HG03039 (cell line): ENCODE measurements at regions not wholly inside any gene's neighbourhood (a gene's known extent, or its start where the extent isn't known, plus 50 kb on each side); places are given as distances from the start of the nearest gene placed in this dataset.
"Not testable (repeated sequence)": the region's sequence is repeated elsewhere in the genome, so short reads cannot be mapped to it uniquely, and the experiment has no call there.

Source experiments
- ATAC-seq: cut with Tn5 transposase; IDR thresholded peaks from one replicate; pipeline ENCODE4 v1.9.1; 2021; ENCODE audit warnings: mild to moderate bottlenecking, moderate library complexity; ENCODE audit not compliant: unreplicated experiment

DNA sequence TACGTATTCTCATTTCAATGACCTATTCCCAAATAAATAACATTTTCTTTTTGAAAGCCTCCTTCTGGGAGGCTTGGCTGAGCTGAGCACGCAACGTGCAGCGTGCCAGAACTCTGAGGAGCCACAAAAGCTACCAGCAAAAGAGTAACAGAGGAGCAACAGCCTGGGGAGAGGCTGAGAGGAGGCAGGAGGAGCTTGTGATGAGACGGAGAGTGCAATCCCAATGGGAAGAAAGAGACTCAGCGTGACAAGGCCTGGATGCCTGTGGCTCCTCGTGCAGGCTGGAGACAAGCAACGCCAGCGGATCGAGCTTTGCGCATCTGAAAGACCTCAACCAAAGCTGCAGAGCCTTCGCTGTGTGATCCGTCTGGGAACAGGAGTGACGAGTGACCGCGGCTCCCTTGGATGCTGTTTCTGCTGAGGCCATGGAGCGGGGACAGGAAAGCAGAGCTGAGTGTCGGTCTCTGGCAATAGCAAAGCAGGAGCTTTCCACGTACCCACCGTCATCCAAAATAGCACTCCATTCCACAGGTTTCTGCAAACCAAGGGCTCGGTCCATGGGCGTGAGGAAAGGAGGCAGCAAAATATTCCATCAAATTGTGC, 171.7 kb upstream of the PFKP start:
- ATAC-seq, result no peak

GRCh38 chr10:2893991-2894390, 173.4 kb upstream of the PFKP start:
- ATAC-seq, result no peak

DNA sequence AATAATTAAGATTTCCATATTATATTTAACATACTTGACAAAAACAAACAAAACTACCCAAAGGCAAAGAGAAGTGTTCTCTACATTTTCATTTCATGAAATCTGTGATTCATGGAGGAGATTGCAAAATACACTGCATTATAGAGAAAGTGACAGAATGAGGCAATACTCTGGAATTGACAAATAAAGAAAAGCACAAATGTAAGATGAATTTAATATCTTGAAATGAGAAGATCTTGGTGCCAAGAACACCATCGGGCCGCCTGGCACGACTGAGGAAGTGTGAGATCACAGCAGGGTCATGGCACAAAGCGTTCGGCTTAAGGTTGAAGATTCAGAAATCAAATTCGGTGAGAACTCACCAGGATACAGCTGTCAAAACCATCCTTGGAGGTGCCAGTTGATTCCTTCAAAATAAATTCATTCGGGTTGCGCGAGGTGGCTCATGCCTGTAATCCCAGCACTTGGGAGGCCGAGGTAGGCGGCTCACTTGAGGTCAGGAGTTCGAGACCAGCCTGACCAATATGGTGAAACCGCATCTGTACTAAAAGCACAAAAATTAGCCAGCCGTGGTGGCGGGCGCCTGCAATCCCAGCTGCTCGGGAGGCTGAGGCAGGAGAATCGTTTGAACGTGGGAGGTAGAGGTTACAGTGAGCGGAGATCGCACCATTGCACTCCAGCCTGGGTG, 174.0 kb upstream of the PFKP start:
- no peak for ATAC-seq

- ATAC-seq, result no peak
Measured at GRCh38 chr10:2891770-2892124, 175.6 kb upstream of the PFKP start.

DNA sequence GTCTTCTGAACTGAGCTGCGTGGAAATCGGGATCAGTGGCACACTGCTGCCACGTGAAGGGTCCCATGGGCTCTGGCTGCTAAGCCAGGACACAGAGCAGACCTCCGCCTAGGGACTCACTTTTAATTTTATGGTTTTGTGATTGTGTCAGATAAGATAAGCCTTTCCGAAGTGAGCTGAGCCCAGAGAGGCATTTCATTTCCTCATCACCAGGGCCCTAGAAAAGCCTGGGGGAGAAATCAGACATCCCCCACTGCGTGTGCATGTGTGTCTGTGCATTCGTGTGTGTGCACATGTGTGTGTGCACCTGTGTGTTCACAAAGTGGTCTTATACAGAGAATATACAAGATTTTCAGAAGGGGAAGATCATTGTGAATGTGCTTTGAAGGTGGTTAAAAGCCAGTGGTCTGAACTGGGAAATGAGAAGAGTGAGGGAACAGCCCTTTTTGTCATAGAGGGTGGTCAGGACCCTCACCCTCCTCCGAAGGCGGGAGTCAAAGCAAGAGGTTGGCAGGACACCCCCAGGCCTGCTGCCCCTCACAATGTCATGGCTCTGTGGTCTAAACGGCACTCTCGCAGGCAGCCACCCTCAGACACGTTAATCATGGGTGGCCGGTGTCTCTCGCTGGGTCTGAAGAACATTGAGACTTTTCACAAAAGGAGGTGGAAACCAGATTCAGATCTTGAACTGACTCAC, 176.1 kb upstream of the PFKP start:
- ATAC-seq, result no peak

- ATAC-seq, result no peak
Measured at GRCh38 chr10:2890093-2890492, 177.3 kb upstream of the PFKP start.

DNA sequence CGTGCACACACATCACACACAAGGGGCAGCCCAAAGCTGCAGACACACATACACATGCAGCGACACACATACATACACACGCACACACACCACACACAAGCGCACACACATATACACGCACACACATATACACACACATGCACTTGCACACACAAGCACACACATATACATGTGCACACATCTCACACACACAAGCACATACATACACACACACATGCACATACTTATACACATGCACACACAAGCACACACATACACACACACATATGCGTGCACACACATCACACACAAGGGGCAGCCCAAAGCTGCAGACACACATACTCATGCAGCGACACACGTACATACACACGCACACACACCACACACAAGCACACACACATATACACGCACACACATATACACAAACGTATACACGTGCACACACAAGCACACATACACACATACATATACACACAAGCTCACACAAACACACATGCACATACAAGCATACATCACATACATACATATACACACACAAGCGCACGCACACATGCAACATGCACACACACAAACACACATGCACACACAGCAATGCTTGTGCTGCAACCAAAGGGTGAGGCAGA, 178.8 kb upstream of the PFKP start:
- no peak for ATAC-seq

DNA sequence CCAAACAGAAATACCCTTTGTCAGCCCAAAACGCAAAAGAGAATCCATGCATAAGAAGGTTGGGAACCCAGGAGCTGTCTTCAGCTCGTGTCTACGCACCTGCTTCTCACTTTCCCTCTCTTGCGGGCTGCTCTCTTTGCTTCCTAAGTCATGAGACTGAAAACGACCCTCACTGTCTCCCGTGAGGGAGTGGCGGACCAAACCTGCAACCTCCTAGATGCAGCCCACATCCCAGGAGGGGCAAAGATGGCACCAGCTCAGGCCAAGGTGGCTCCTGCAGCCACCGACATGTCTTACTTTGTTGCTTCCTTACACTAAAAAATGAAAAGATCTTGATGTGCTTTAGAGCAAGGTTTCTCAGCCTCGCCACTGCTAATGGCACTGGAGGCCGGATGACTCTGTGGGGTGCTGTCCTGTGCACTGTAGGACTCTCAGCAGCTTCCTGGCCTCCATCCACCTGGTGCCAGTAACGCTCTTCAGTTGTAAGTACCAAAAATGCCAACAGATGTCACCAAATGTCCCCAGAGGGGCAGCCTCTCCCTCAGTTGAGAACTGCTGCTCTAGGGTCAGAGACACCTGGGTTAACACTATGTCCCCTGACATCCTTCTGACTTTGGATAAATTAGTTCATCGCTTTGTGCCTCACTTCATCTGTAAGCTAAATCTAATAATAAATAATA, 179.8 kb upstream of the PFKP start:
- ATAC-seq, result no peak

DNA sequence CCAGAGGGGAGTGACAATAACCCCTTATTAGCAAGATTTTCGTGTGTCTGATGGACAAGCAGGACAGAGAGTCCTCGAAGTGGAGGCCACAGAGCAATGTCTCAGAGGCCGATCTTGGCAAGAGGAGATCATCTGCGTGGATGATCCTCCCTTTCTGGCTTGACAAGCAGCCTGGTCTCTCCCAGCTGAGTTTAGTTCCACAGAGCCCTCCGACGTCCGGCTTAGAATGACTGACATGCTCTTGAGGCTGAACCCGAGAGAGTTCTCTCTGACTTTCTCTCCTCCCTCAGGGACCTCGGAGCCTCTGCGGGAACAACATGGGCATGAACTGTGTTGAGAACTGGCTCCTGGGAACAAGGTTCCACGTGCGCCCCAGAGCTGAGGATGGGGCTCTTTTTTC, 180.7 kb upstream of the PFKP start:
- no peak for ATAC-seq

DNA sequence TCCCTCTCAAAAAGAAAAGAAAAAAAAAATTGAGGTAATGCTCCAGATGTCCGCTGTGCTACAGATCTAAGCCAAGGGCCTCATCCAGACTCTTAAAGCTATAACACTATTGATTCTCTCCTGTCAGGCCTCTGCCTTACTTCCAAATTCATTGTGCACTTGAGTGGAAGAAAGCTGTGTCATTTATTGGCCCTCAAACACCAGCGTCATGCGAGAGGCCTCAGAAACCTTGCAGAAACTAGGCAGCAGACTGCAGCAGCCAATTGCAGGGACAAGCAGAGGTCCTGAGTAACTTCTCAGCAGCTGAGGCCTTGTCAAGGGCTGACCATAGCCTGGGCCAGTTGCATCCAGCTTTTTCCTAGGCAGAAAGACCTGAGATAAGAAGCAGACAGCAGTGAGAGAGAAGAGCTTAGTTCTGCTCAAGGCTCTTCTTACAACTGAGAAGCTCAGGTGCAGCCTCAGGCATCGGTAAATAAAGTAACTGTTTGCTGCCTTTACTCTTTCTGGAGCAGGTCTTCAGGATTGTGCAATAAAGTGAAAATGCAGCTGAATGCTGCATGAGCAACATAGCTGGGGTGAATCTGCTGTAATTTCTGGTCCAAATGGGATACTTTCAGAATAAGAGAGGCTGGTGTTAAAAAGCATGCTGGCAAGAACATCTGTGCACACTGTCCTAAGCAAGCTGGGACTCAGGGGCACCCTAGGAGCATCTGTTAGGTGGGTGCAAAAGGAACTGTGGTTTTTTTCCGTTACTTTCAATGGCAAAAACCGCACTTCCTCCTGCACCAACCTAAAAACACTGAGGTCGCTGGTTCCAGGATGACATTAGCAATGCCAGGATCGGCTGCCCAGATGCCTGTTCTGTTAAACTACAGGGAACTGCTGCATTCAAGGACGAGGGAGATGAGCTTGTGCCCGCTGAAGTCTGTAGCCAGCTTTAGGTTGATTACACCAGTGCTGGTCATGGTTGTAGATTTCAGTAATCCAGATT, 181.8 kb upstream of the PFKP start:
- ATAC-seq, result no peak

- ATAC-seq, result not testable (repeated sequence)
Measured at GRCh38 chr10:2883983-2884540, 183.3 kb upstream of the PFKP start.

- no peak for ATAC-seq
Measured at GRCh38 chr10:2883238-2883637, 184.1 kb upstream of the PFKP start.

DNA sequence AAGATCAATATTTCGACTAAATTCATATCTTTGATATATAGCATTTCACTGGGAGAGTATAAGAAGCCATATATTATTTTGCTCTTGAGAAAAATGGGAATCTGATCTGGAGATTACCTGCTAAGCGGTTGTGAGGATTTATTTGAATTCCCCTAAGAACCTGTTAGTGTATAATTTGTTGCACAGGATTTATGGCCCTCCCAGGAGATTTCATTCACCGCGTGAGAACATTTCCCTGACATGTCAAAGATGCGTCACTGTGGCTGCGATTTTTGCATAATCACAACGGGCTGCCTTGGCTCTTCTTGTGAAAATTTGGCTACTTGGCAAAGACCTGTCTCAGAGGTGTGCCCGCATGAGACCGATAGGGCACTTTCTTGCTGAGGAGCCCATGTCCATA, 184.7 kb upstream of the PFKP start:
- ATAC-seq, result no peak

DNA sequence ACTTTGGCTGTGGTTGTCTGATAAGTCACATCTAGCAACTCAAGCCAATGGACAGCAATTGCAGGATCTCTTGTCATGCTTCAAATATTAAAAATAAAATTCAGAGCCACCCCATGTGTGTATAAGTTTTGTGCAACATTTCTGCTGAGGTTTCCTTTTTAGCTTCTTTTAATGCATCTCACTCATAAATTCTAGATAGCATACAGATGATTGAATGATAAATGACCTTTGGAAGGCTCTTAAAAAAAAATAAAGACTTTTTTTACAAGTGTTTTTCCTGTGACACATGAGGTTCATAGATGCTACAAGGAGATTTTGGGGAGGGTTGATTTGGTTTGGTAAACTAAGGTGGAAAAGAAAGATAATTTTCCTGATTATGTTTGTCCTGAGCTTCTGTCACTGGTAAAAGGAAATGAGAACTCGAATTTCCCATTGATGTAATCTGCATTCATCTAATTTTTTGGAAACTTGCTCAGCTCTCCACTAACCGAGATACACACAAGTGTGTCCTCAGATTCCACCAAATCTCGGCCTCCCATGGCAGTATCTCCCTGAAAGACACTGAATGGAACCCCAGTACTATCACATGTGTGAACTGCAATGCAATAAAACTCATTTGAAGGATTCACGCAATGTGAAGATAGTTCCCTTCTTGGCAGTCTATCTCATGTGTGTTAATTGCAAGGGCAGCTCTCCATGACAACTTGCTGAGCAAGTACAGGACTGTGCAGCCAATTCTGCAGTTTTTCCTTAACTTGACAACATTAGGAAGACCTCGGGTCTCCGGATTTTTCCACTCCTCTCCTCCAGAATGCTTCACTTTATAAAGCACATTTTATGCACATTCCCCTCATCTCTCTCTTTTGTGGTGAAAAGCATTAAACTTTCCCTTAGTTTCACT, 185.4 kb upstream of the PFKP start:
- ATAC-seq, result no peak

GRCh38 chr10:2880050-2880449, 187.3 kb upstream of the PFKP start:
- ATAC-seq, result not testable (repeated sequence)

GRCh38 chr10:2878818-2879217, 188.5 kb upstream of the PFKP start:
- no peak for ATAC-seq

- ATAC-seq, result no peak
Measured at GRCh38 chr10:2876032-2876431, 191.3 kb upstream of the PFKP start.

DNA sequence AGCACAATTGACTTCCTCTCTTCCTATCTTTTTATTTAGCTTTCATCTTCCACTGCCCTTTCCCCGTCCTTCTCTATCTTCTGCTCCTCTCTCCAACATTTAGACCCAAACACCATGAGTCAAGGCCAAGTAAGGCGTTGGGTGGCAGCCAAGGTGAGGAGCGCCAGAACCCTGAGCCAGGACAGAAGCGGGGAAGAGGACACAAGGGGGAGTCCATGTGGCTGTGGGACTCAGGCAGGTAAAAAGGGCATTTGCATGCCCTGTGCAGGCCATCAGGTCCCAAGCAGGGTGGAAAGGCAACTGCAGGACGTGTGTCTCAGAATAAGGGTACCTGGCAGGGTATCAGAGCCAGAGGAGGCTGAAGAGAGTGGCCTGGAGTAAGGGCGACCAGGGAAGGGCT, 192.4 kb upstream of the PFKP start:
- ATAC-seq, result no peak

DNA sequence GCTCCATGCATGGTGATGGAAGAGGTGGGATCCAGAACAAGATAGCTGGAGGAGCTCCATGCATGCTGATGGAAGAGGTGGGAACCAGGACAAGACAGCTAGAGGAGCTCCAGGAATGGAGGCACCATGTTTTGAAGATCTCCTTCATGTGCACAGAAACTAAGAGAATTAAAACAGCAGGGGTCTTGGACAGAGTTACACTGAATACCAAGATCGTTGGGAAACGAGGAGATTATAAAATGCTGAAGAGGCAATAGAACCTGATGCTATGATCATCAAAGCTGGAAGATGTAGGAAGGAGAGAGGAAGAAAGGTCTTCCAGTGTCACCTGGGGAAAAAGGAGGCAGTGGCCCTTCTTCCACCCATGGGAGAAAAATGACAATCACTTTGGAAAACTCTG, 193.6 kb upstream of the PFKP start:
- no peak for ATAC-seq
